Activated naive CD4-positive, alpha-beta T cell treated with anti-CD3 and anti-CD28 coated beads, Interleukin-2, amount 50 U/mL, for 24 hours (primary cell): ENCODE measurements at regions not wholly inside any gene's neighbourhood (a gene's known extent, or its start where the extent isn't known, plus 50 kb on each side); places are given as distances from the start of the nearest gene placed in this dataset.

Source experiments
- H3K27ac Mint-ChIP-seq: one replicate; pipeline ENCODE4 v1.8.0; 2021; ENCODE audit warnings: mild to moderate bottlenecking, mixed read lengths
- H3K27me3 Mint-ChIP-seq: one replicate; pipeline ENCODE4 v1.8.0; 2021; ENCODE audit warnings: mixed read lengths
- H3K36me3 Mint-ChIP-seq: one replicate; pipeline ENCODE4 v1.8.0; 2021; ENCODE audit warnings: mixed read lengths
- H3K4me1 Mint-ChIP-seq: one replicate; pipeline ENCODE4 v1.8.0; 2021; ENCODE audit warnings: mixed read lengths
- H3K4me3 Mint-ChIP-seq: one replicate; pipeline ENCODE4 v1.8.0; 2021; ENCODE audit warnings: mild to moderate bottlenecking, mixed read lengths
- H3K9me3 Mint-ChIP-seq: one replicate; pipeline ENCODE4 v1.8.0; 2021; ENCODE audit warnings: mixed read lengths

DNA sequence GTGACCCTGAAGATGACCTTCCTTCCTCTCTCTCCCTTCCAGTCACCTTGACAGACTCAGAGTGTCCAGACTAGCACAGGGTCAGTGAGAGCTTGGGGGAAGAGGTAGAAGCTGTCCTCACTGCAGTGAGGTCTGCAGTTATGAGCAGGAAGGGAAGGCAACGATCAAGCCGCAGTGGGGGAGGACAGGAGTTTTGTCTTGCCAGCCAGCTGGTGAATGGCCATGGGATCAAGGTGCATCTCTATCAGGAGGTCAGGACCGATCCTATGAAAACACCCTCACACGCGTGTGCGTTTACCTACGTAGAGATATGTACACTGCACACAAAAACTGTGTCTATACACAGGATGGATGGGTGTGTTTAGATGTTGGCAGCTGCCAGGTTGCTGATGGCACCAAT, 83.2 kb downstream of the THNSL2 start:
- H3K9me3 Mint-ChIP-seq, result no peaks in the 10 kb centered on the region
- H3K4me1 Mint-ChIP-seq, result no peaks in the 10 kb centered on the region
- H3K27me3 Mint-ChIP-seq, result peaks cover 7% of the 10 kb centered on the region
- H3K27ac Mint-ChIP-seq, result no peak overlapping the region
- H3K36me3 Mint-ChIP-seq, result no peaks in the 10 kb centered on the region
- no peak overlapping the region for H3K4me3 Mint-ChIP-seq

DNA sequence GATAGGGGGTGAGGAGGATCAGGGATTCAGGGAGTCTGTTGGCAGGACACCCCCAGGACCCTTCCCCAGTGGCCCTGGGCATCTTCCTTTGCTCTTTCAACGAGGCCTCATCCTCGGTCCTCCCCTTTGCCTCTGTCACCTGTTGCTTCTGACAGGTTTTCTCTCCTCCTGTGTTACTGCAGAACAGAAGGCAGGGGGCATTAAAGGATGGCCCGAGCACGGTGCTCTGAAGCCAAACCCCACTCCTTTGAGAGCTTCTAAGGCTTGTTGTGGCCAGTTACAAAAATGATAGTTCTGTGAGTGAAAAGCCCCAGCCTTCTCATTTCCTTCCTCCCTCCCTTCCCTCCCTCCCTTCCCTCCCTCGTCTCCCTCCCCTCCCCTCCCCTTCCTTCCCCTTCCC, 82.5 kb downstream of the THNSL2 start:
- Mint-ChIP-seq H3K27me3 (peaks cover 10% of the 10 kb centered on the region), H3K36me3 (no peaks in the 10 kb centered on the region), H3K9me3 (no peaks in the 10 kb centered on the region), H3K4me1 (no peaks in the 10 kb centered on the region), H3K27ac (no peak overlapping the region), H3K4me3 (no peak overlapping the region)

GRCh38 chr2:88252111-88252510, 82.0 kb downstream of the THNSL2 start:
- Mint-ChIP-seq H3K9me3 (no peaks in the 10 kb centered on the region), H3K4me3 (no peak overlapping the region), H3K27me3 (peaks cover 10% of the 10 kb centered on the region), H3K36me3 (no peaks in the 10 kb centered on the region), H3K4me1 (no peaks in the 10 kb centered on the region), H3K27ac (no peak overlapping the region)

GRCh38 chr2:88250404-88250803, 80.3 kb downstream of the THNSL2 start:
- Mint-ChIP-seq H3K27ac (no peak overlapping the region), H3K4me3 (no peak overlapping the region), H3K4me1 (no peaks in the 10 kb centered on the region), H3K9me3 (no peaks in the 10 kb centered on the region), H3K27me3 (peaks cover 7% of the 10 kb centered on the region), H3K36me3 (no peaks in the 10 kb centered on the region)

DNA sequence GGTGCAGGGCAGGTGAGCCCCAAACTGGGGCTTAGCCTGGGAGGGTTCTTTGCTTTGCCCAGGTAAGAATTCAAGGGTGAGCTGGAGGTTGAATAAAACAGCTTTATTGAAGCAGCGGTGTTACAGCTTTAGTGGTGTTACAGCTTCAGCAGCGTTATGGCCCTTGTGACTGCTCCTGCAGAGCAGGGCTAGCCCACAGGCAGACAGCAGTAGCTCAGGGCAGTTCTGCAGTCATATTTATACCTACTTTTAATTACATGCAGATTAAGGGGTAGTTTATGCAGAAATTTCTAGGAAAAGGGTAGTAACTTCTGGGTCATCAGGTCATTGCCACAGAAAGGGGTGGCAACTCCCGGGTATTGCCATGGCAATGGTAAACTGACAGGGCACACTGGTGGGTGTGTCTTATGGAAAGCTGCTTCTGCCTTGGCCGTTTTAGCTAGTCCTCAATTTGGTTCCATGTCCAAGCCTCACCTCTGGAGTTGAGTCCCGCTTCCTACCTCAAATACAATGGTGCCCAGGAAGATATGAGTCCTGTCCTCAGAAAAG, 78.2 kb downstream of the THNSL2 start:
- H3K27ac Mint-ChIP-seq, result no peak overlapping the region
- H3K4me1 Mint-ChIP-seq, result no peaks in the 10 kb centered on the region
- no peaks in the 10 kb centered on the region for H3K9me3 Mint-ChIP-seq
- no peaks in the 10 kb centered on the region for H3K36me3 Mint-ChIP-seq
- peaks cover 7% of the 10 kb centered on the region for H3K27me3 Mint-ChIP-seq
- H3K4me3 Mint-ChIP-seq, result no peak overlapping the region

DNA sequence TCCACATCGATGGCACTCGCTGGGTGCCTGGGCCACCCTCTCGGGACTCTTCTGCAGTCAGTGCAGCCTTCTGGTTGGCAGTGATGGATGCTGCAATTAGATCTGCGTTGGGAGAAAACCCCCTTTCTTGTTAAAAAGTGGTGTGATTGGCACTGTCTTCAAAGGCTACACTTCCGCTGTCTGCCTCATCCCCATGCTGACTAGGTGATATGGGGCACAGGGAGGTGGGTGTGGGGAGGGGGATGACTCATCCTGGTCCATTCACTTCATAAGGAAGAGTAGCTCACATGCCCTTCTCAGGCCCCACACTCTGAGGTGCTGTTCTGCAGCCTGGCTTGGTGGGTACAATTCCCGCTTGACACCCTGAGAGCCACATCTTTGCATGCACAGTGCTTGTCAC, 77.4 kb downstream of the THNSL2 start:
- H3K27ac Mint-ChIP-seq, result no peak overlapping the region
- no peaks in the 10 kb centered on the region for H3K9me3 Mint-ChIP-seq
- H3K27me3 Mint-ChIP-seq, result peaks cover 7% of the 10 kb centered on the region
- no peak overlapping the region for H3K4me3 Mint-ChIP-seq
- no peaks in the 10 kb centered on the region for H3K4me1 Mint-ChIP-seq
- peaks cover 3% of the 10 kb centered on the region for H3K36me3 Mint-ChIP-seq

DNA sequence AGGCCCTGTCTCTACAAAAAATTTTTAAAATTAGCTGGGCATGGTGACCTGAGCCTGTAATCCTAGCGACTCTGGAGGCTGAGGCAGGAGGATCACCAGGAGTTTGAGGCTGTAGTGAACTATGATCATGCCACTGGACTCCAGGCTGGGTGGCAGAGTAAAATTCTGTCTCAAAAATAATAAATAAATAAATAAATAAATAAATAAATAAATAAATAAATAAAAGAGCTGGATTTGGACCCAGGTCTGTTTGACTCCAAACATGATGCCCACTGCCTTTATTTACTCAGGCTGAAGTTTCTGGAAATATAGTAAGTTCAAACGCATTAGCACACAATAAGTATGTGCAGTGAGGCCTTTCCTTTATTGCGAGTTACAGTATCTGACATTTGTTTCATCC, 75.0 kb downstream of the THNSL2 start:
- H3K9me3 Mint-ChIP-seq, result no peaks in the 10 kb centered on the region
- H3K4me1 Mint-ChIP-seq, result no peaks in the 10 kb centered on the region
- no peak overlapping the region for H3K27ac Mint-ChIP-seq
- peaks cover 5% of the 10 kb centered on the region for H3K27me3 Mint-ChIP-seq
- no peak overlapping the region for H3K4me3 Mint-ChIP-seq
- H3K36me3 Mint-ChIP-seq, result peaks cover 3% of the 10 kb centered on the region

DNA sequence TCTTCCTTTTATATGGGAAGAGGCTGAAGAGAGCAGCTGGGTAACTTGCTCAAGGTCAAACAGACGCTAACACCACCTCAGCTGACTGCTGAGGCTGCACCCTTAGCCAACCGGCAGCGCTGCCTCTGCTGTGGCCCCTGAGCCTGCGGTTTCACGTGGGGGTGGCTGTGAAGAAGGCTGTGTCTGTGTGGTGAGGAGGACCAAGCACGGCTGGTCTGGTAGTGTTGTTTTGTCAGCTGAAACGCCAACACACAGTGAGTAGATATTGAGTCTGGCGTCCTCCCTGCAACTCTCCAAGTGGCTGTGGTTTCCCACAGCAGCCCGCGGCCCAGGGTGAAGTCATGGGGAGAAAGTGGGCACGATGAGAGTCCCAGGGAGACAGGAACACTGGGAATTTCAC, 69.6 kb downstream of the THNSL2 start:
- Mint-ChIP-seq H3K27ac (no peak overlapping the region), H3K4me1 (no peaks in the 10 kb centered on the region), H3K27me3 (no peaks in the 10 kb centered on the region), H3K36me3 (peaks cover 3% of the 10 kb centered on the region), H3K4me3 (no peak overlapping the region), H3K9me3 (no peaks in the 10 kb centered on the region)

DNA sequence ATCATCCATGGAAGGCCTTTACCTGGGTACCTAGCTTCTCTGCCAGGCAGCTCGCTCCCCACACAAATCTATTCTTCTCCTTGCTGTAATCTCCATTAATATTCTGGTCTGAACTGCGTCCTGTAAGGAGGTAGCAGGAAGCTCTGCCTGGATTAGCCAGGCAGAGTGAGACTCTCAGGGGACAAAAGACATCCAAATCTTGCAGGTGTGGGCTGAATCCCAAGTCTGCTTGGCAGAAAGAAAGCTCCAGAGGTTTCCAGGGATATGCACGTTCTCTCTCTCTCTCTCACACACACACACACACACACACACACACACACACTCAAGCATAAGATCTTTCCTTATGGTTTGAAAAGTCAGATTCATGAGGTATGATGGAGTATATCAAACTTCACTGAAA, 66.5 kb downstream of the THNSL2 start:
- H3K9me3 Mint-ChIP-seq, result no peaks in the 10 kb centered on the region
- no peak overlapping the region for H3K27ac Mint-ChIP-seq

More for the DNA sequence above, 66.5 kb downstream of the THNSL2 start:
- H3K27me3 Mint-ChIP-seq, result peaks cover 3% of the 10 kb centered on the region
- no peaks in the 10 kb centered on the region for H3K4me1 Mint-ChIP-seq
- H3K4me3 Mint-ChIP-seq, result no peak overlapping the region
- H3K36me3 Mint-ChIP-seq, result no peaks in the 10 kb centered on the region
